H9 (cell line): ENCODE measurements at regions not wholly inside any gene's neighbourhood (a gene's known extent, or its start where the extent isn't known, plus 50 kb on each side); places are given as distances from the start of the nearest gene placed in this dataset.

ENCODE experiments used
- DNase-seq: peaks from one replicate; pipeline ENCODE4 v3.0.0-alpha.2; 2017
- H2AFZ ChIP-seq: one replicate; pipeline ENCODE4 v1.6.1; 2013; ENCODE audit warnings: mild to moderate bottlenecking, low read length, control low read depth, moderate library complexity
- H2AK5ac ChIP-seq: 2 replicates; pipeline ENCODE4 v1.6.1; 2013; ENCODE audit warnings: low read length, control low read depth, mixed read lengths; ENCODE audit not compliant: insufficient read length
- H2BK120ac ChIP-seq: one replicate; pipeline ENCODE4 v1.6.1; 2013; ENCODE audit warnings: low read depth, mild to moderate bottlenecking, low read length, control low read depth, inconsistent platforms; ENCODE audit not compliant: poor library complexity, severe bottlenecking
- H2BK12ac ChIP-seq: 2 replicates; pipeline ENCODE4 v1.6.1; 2013; ENCODE audit warnings: low read length, control low read depth, mixed read lengths, low read depth; ENCODE audit not compliant: insufficient read length
- H2BK15ac ChIP-seq: 2 replicates; pipeline ENCODE4 v1.6.1; 2013; ENCODE audit warnings: low read depth, low read length, control low read depth
- H2BK20ac ChIP-seq: one replicate; pipeline ENCODE4 v1.6.1; 2013; ENCODE audit warnings: low read depth, mild to moderate bottlenecking, low read length, control low read depth, inconsistent platforms; ENCODE audit not compliant: poor library complexity, severe bottlenecking
- H2BK5ac ChIP-seq: 2 replicates; pipeline ENCODE4 v1.6.1; 2013; ENCODE audit warnings: low read length, control low read depth, mixed read lengths; ENCODE audit not compliant: insufficient read length
- H3K14ac ChIP-seq: 2 replicates; pipeline ENCODE4 v1.6.1; 2013; ENCODE audit warnings: low read length, control low read depth; ENCODE audit not compliant: insufficient read depth
- H3K18ac ChIP-seq: 2 replicates; pipeline ENCODE4 v1.6.1; 2013; ENCODE audit warnings: low read depth, mild to moderate bottlenecking, mixed read lengths, low read length, control low read depth; ENCODE audit not compliant: insufficient read length
- H3K23ac ChIP-seq: 2 replicates; pipeline ENCODE4 v1.6.1; 2013; ENCODE audit warnings: low read length, control low read depth, mixed read lengths, low read depth; ENCODE audit not compliant: insufficient read length
- H3K23me2 ChIP-seq: 2 replicates; pipeline ENCODE4 v1.6.1; 2013; ENCODE audit warnings: low read depth, mild to moderate bottlenecking, mixed read lengths, low read length, control low read depth; ENCODE audit not compliant: insufficient read length, poor library complexity, severe bottlenecking
- H3K27ac ChIP-seq: 2 replicates; pipeline ENCODE4 v1.5.1; 2013; ENCODE audit warnings: low read length, control low read depth, mixed read lengths, low read depth; ENCODE audit not compliant: insufficient read length
- H3K27me3 ChIP-seq: 2 replicates; pipeline ENCODE4 v1.6.1; 2013; ENCODE audit warnings: low read length, control low read depth, inconsistent platforms; ENCODE audit not compliant: insufficient read depth
- H3K4ac ChIP-seq: 2 replicates; pipeline ENCODE4 v1.6.1; 2013; ENCODE audit warnings: low read depth, mild to moderate bottlenecking, control low read depth, inconsistent platforms, low read length, moderate library complexity
- H3K4me1 ChIP-seq: 2 replicates; pipeline ENCODE4 v1.6.1; 2013; ENCODE audit warnings: low read length, control low read depth, inconsistent platforms; ENCODE audit not compliant: insufficient read depth
- H3K4me2 ChIP-seq: 2 replicates; pipeline ENCODE4 v1.6.1; 2013; ENCODE audit warnings: low read length, control low read depth, mixed read lengths; ENCODE audit not compliant: insufficient read length, insufficient read depth
- H3K56ac ChIP-seq: 2 replicates; pipeline ENCODE4 v1.6.1; 2013; ENCODE audit warnings: low read depth, mild to moderate bottlenecking, mixed read lengths, low read length, control low read depth; ENCODE audit not compliant: insufficient read length
- H3K79me1 ChIP-seq: 2 replicates; pipeline ENCODE4 v1.6.1; 2013; ENCODE audit warnings: low read depth, mild to moderate bottlenecking, moderate library complexity, low read length, control low read depth, inconsistent platforms; ENCODE audit not compliant: insufficient read depth, poor library complexity, severe bottlenecking
- H3K79me2 ChIP-seq: 2 replicates; pipeline ENCODE4 v1.6.1; 2013; ENCODE audit warnings: low read length, control low read depth, inconsistent platforms; ENCODE audit not compliant: insufficient read depth
- H3K9ac ChIP-seq: 2 replicates; pipeline ENCODE4 v1.6.1; 2013; ENCODE audit warnings: low read length, control low read depth, mixed read lengths; ENCODE audit not compliant: insufficient read length; ENCODE audit errors: extremely low read depth
- H3K9me3 ChIP-seq: one replicate; pipeline ENCODE4 v1.6.1; 2013; ENCODE audit warnings: low read depth, low read length, inconsistent platforms; ENCODE audit not compliant: control insufficient read depth
- H3T11ph ChIP-seq: one replicate; pipeline ENCODE4 v1.6.1; 2013; ENCODE audit warnings: mild to moderate bottlenecking, low read length, control low read depth, inconsistent platforms
- H4K20me1 ChIP-seq: one replicate; pipeline ENCODE4 v1.6.1; 2013; ENCODE audit not compliant: control insufficient read depth, insufficient read length, insufficient read depth
- H4K5ac ChIP-seq: 2 replicates; pipeline ENCODE4 v1.6.1; 2013; ENCODE audit warnings: low read depth, mild to moderate bottlenecking, mixed read lengths, low read length, control low read depth; ENCODE audit not compliant: insufficient read length
- H4K8ac ChIP-seq: replicated peaks from 2 replicates; pipeline ENCODE4 v1.6.1; 2013; ENCODE audit warnings: low read length, control low read depth, mixed read lengths, low read depth; ENCODE audit not compliant: insufficient read length
- H4K91ac ChIP-seq: 2 replicates; pipeline ENCODE4 v1.6.1; 2013; ENCODE audit warnings: low read depth, mild to moderate bottlenecking, moderate library complexity, mixed read lengths, low read length, control low read depth; ENCODE audit not compliant: insufficient read length
- H3K27ac Mint-ChIP-seq, 3 experiments: 2 replicates in 2 of 3; 3 replicates in 1 of 3; pipeline ENCODE4 v1.8.0; 2020 to 2021; ENCODE audit warnings: mixed read lengths in 3 of 3, mild to moderate bottlenecking in 1 of 3, moderate library complexity in 1 of 3
- H3K27me3 Mint-ChIP-seq: 2 replicates; pipeline ENCODE4 v1.8.0; 2021; ENCODE audit warnings: low read depth, mild to moderate bottlenecking, moderate library complexity, mixed read lengths
- H3K36me3 Mint-ChIP-seq, 3 experiments: 2 replicates in 2 of 3; 3 replicates in 1 of 3; pipeline ENCODE4 v1.8.0; 2020 to 2021; ENCODE audit warnings: low read depth in 3 of 3, mixed read lengths in 3 of 3; ENCODE audit not compliant: insufficient read depth in 1 of 3
- H3K4me1 Mint-ChIP-seq, 2 experiments: 2 replicates each; pipeline ENCODE4 v1.8.0; 2020; ENCODE audit warnings: mixed read lengths in 2 of 2
- H3K4me3 Mint-ChIP-seq, 2 experiments: 2 replicates in 1 of 2; 3 replicates in 1 of 2; pipeline ENCODE4 v1.8.0; 2020 to 2021; ENCODE audit warnings: mild to moderate bottlenecking in 2 of 2, mixed read lengths in 2 of 2, moderate library complexity in 1 of 2
- H3K9me3 Mint-ChIP-seq, 2 experiments: 2 replicates in 1 of 2; 3 replicates in 1 of 2; pipeline ENCODE4 v1.8.0; 2020; ENCODE audit warnings: mild to moderate bottlenecking in 2 of 2, mixed read lengths in 2 of 2, moderate library complexity in 1 of 2
- CTCF ChIP-seq: fragments of 200-600 bp; sonication (generic); conservative IDR thresholded peaks from 3 replicates; pipeline ENCODE4 v1.8.0; 2021; ENCODE audit warnings: antibody characterized with exemption, mild to moderate bottlenecking
- WGBS: extraction: QIAGEN DNeasy Blood & Tissue Kit; methylation state at CpG from one replicate; pipeline ENCODE4 v1.1.7; 2013; ENCODE audit warnings: missing lambda C conversion rate, low lambda C conversion rate, mixed read lengths; ENCODE audit not compliant: insufficient read length; ENCODE audit errors: extremely low coverage; 5-methylcytosine and 5-hydroxymethylcytosine counted together

GRCh38 chr2:163314712-163315111 is 421.1 kb downstream of the FIGN start:
- Histone ChIP-seq H3K27me3 (no peaks in the 10 kb centered on the region), H2BK15ac (no peak overlapping the region), H4K91ac (no peak overlapping the region), H4K20me1 (no peaks in the 10 kb centered on the region), H2BK120ac (no peak overlapping the region), H3K9me3 (no peaks in the 10 kb centered on the region), H2BK5ac (no peak overlapping the region), H3K23me2 (no peaks in the 10 kb centered on the region), H3K27ac (no peak overlapping the region), H3K23ac (no peak overlapping the region), H3T11ph (no peak overlapping the region), H3K9ac (no peak overlapping the region), H2AFZ (no peak overlapping the region), H3K4ac (no peak overlapping the region), H3K18ac (no peak overlapping the region), H4K8ac (no peak overlapping the region), H2BK20ac (no peak overlapping the region), H4K5ac (no peak overlapping the region), H2BK12ac (no peak overlapping the region), H3K56ac (no peak overlapping the region), H3K4me1 (no peaks in the 10 kb centered on the region), H3K14ac (no peak overlapping the region), H3K79me1 (no peaks in the 10 kb centered on the region), H3K4me2 (no peak overlapping the region), H2AK5ac (no peak overlapping the region), H3K79me2 (no peaks in the 10 kb centered on the region)
- Mint-ChIP-seq H3K4me1 (no peaks in the 10 kb centered on the region), H3K27ac (no peak overlapping the region), H3K27me3 (no peaks in the 10 kb centered on the region), H3K36me3 (peaks cover 0 to 3% (median 3%) of the 10 kb centered on the region in 3 experiments; a peak in 1 of 7 replicates), H3K9me3 (peaks cover 5% of the 10 kb centered on the region in 2 experiments; a peak in 4 of 5 replicates), H3K4me3 (no peak overlapping the region)
- no peak for DNase-seq
- WGBS: no CpG with 5 or more reads among the region's 2 CpGs
- no peak for TF ChIP-seq CTCF
